GM12878 (cell line): ENCODE measurements at regions not wholly inside any gene's neighbourhood (a gene's known extent, or its start where the extent isn't known, plus 50 kb on each side); places are given as distances from the start of the nearest gene placed in this dataset.

Source experiments
- ATAC-seq: fragments of 200-7000 bp; cut with Tn5 transposase; 3 replicates; pipeline ENCODE4 v1.9.1; 2020; ENCODE audit warnings: mild to moderate bottlenecking, moderate library complexity
- BruUV-seq: library from RNA; stranded (reverse); fragments of 400-500 nt; replicated peaks from 2 replicates; lab custom pipeline; 2021; lab: Mats Ljungman, UMichigan
- CTCF ChIA-PET: fragments of 300-600 bp; sonication (Branson Sonifier 250); formaldehyde crosslinking; extraction: SDS; loops from one replicate; lab custom pipeline; 2021; ENCODE audit warnings: inconsistent platforms; lab: Yijun Ruan, JAX
- POLR2A ChIA-PET: fragments of 350-600 bp; formaldehyde crosslinking; extraction: SDS; loops from one replicate; lab custom pipeline; 2021; ENCODE audit warnings: inconsistent platforms; lab: Charles Lee
- RAD21 ChIA-PET: fragments of 300-600 bp; sonication (Branson Sonifier 250); formaldehyde crosslinking; loops from one replicate; lab custom pipeline; 2023; ENCODE audit warnings: antibody characterized with exemption; ENCODE audit not compliant: unreplicated experiment; lab: Charles Lee
- SMC1A ChIA-PET: fragments of 300-600 bp; sonication (Branson Sonifier 250); formaldehyde crosslinking; loops from one replicate; lab custom pipeline; 2023; ENCODE audit not compliant: unreplicated experiment, uncharacterized antibody; lab: Charles Lee
- DNase-seq: peaks from one replicate; pipeline ENCODE4 v3.0.0-alpha.2; 2011; ENCODE audit warnings: low read depth, low spot score
- FAIRE-seq: peaks from 3 replicates; lab custom pipeline; 2011; peaks lifted over from hg19 to GRCh38; lab: Jason Lieb, UNC
- H2AFZ ChIP-seq: 2 replicates; pipeline ENCODE4 v1.6.0; 2011; ENCODE audit warnings: low read depth, low read length, control low read depth; ENCODE audit not compliant: control insufficient read depth
- H3K27ac ChIP-seq: 2 replicates; pipeline ENCODE4 v1.5.1; 2011; ENCODE audit warnings: control low read depth; ENCODE audit not compliant: control insufficient read depth, insufficient read depth
- H3K27me3 ChIP-seq, 2 experiments: replicated peaks in 1 of 2; 2 replicates each; pipeline versions ENCODE4 v1.6.0 to v1.6.1; 2011; ENCODE audit warnings: low read length in 1 of 2; ENCODE audit not compliant: control insufficient read depth in 2 of 2, insufficient read depth in 2 of 2
- H3K36me3 ChIP-seq, 2 experiments: 2 replicates each; pipeline ENCODE4 v1.5.1; 2011; ENCODE audit warnings: low read length in 1 of 2; ENCODE audit not compliant: control insufficient read depth in 2 of 2, insufficient read depth in 2 of 2
- H3K4me1 ChIP-seq: 2 replicates; pipeline ENCODE4 v1.6.1; 2011; ENCODE audit warnings: mild to moderate bottlenecking, low read length, moderate library complexity, mixed read lengths; ENCODE audit not compliant: control insufficient read depth, insufficient read depth
- H3K4me2 ChIP-seq: 2 replicates; pipeline ENCODE4 v1.6.0; 2011; ENCODE audit warnings: control low read depth; ENCODE audit not compliant: control insufficient read depth, insufficient read depth
- H3K4me3 ChIP-seq: fragments of 200-600 bp; sonication (generic); 2 replicates; pipeline ENCODE4 v1.5.1; 2016
- H3K79me2 ChIP-seq: 2 replicates; pipeline ENCODE4 v1.6.0; 2011; ENCODE audit warnings: low read length; ENCODE audit not compliant: control insufficient read depth, insufficient read depth
- H3K9ac ChIP-seq: 2 replicates; pipeline ENCODE4 v1.8.0; 2011; ENCODE audit warnings: low read length, control low read depth, mixed read lengths; ENCODE audit not compliant: control insufficient read depth, insufficient read depth
- H3K9me3 ChIP-seq: replicated peaks from 3 replicates; pipeline ENCODE4 v1.5.1; 2011; ENCODE audit warnings: mild to moderate bottlenecking, low read length; ENCODE audit not compliant: control insufficient read depth, insufficient read depth
- H4K20me1 ChIP-seq: 2 replicates; pipeline ENCODE4 v1.6.0; 2011; ENCODE audit not compliant: control insufficient read depth, insufficient read depth
- EP300 ChIP-seq, 2 experiments: fragments of 150-350 bp in 1 of 2; IDR thresholded peaks; 2 replicates each; pipeline ENCODE4 v1.6.1; 2011 to 2012; ENCODE audit warnings: low read depth in 2 of 2, low read length in 2 of 2, borderline replicate concordance in 1 of 2, improper control_type of control experiment in 1 of 2, inconsistent platforms in 1 of 2; ENCODE audit not compliant: control insufficient read depth in 1 of 2
- RAD21 ChIP-seq: IDR thresholded peaks from 2 replicates; pipeline ENCODE4 v1.6.1; 2011; ENCODE audit warnings: mild to moderate bottlenecking, low read depth, low read length, moderate library complexity; ENCODE audit not compliant: insufficient read depth
- WGBS: methylation state at CpG from one replicate; pipeline ENCODE4 v1.1.6; 2016; ENCODE audit warnings: low lambda C conversion rate; ENCODE audit not compliant: insufficient replicate concordance, insufficient coverage; ENCODE audit errors: missing lambda C conversion rate; 5-methylcytosine and 5-hydroxymethylcytosine counted together
- in situ Hi-C: fragments of 300-500 bp; cut with MboI; formaldehyde crosslinking; loops from 9 replicates; pipeline ENCODE4 v1.14.3; 2018; ENCODE audit warnings: mixed read lengths
- intact Hi-C: fragments of 100-400 bp; cut with micrococcal nuclease; formaldehyde crosslinking; loops from one replicate; pipeline ENCODE4 v1.14.2; 2022; ENCODE audit not compliant: unreplicated experiment
- TF ChIP-seq, protein P1 (sequence below): IDR thresholded peaks from 2 replicates; pipeline ENCODE4 v1.6.1; 2012; ENCODE audit warnings: mild to moderate bottlenecking, low read depth, low read length

DNA sequence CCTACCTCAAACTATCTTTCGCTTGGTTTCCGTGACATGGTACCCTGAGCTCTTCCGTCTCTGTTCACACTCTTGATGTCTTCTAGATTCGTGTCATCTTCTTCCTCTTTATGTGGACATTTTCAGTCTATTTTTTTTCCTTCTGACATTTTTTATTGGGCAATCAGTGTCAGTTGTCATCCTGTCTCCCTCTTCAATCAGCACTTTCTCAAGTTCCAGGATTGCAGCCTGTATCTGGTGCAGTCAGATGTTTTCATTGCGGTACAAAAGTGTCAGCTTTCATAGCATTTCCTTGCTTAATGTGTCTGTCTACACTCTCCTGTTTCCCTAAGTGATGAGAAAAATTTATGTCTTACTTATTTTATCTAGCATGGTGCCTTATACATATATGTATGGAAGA lies 51.1 kb upstream of the ETV1 start:
- WGBS, result 37% methylated on average over 5 of the region's 5 CpGs
- H3K27me3 ChIP-seq, result no peaks in the 10 kb centered on the region
- in situ Hi-C loops, result no loop called here
- TF ChIP-seq, protein P1, sequence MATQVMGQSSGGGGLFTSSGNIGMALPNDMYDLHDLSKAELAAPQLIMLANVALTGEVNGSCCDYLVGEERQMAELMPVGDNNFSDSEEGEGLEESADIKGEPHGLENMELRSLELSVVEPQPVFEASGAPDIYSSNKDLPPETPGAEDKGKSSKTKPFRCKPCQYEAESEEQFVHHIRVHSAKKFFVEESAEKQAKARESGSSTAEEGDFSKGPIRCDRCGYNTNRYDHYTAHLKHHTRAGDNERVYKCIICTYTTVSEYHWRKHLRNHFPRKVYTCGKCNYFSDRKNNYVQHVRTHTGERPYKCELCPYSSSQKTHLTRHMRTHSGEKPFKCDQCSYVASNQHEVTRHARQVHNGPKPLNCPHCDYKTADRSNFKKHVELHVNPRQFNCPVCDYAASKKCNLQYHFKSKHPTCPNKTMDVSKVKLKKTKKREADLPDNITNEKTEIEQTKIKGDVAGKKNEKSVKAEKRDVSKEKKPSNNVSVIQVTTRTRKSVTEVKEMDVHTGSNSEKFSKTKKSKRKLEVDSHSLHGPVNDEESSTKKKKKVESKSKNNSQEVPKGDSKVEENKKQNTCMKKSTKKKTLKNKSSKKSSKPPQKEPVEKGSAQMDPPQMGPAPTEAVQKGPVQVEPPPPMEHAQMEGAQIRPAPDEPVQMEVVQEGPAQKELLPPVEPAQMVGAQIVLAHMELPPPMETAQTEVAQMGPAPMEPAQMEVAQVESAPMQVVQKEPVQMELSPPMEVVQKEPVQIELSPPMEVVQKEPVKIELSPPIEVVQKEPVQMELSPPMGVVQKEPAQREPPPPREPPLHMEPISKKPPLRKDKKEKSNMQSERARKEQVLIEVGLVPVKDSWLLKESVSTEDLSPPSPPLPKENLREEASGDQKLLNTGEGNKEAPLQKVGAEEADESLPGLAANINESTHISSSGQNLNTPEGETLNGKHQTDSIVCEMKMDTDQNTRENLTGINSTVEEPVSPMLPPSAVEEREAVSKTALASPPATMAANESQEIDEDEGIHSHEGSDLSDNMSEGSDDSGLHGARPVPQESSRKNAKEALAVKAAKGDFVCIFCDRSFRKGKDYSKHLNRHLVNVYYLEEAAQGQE, result no peak
- TF ChIP-seq RAD21, result no peak
- TF ChIP-seq EP300 (IDR thresholded peaks at IDR 0.05; ENCODE audit: borderline replicate concordance in 1 of 2, control insufficient read depth in 1 of 2, low read depth in 2 of 2, low read length in 2 of 2), result no peak
- H3K4me1 ChIP-seq, result no peaks in the 10 kb centered on the region
- H4K20me1 ChIP-seq, result no peaks in the 10 kb centered on the region
- H3K79me2 ChIP-seq, result no peaks in the 10 kb centered on the region
- no peak overlapping the region for H3K9ac ChIP-seq
- intact Hi-C loops, result no loop called here
- ChIA-PET POLR2A (no interaction called here), SMC1A (no interaction called here), RAD21 (no interaction called here), CTCF (no interaction called here)
- no TSS peak for BruUV-seq
- H3K27ac ChIP-seq, result no peak overlapping the region
- no peak overlapping the region for H3K4me3 ChIP-seq
- H3K9me3 ChIP-seq, result no peaks in the 10 kb centered on the region
- H2AFZ ChIP-seq, result no peak overlapping the region
- FAIRE-seq (no peak), ATAC-seq (no peak), DNase-seq (no peak)
- H3K4me2 ChIP-seq, result no peak overlapping the region
- H3K36me3 ChIP-seq, result no peaks in the 10 kb centered on the region
